ENCODE measurements at regions not wholly inside any gene's neighbourhood (a gene's known extent, or its start where the extent isn't known, plus 50 kb on each side); places are given as distances from the start of the nearest gene placed in this dataset.

DNA sequence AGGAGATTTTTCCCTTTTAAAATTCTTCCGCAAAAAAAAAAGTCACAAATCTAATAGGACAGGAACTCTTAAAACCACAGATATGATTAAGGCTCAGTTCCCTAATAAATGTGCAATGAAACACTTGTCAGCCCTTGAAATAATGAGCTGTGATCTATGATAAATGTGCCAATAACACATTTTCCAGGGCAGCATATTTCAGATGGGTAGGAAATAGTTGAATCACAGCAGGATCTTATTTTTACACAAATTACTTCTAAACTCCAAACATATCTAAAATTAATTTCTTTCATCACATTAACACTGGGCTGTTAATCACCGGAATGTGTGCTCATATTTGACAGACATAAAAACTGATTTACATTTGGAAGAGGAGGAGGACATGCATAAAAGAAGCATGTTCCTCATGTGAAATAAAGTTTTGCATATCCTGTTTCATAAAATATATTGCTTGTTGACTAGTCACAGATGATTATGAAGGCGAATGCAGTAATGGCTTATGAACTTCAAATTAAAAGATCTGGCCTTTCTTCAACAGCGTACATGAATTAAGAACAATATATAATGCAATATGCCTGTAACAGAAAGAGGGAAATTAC lies 281.4 kb downstream of the PAX3 start:
- TF ChIP-seq, protein P1, sequence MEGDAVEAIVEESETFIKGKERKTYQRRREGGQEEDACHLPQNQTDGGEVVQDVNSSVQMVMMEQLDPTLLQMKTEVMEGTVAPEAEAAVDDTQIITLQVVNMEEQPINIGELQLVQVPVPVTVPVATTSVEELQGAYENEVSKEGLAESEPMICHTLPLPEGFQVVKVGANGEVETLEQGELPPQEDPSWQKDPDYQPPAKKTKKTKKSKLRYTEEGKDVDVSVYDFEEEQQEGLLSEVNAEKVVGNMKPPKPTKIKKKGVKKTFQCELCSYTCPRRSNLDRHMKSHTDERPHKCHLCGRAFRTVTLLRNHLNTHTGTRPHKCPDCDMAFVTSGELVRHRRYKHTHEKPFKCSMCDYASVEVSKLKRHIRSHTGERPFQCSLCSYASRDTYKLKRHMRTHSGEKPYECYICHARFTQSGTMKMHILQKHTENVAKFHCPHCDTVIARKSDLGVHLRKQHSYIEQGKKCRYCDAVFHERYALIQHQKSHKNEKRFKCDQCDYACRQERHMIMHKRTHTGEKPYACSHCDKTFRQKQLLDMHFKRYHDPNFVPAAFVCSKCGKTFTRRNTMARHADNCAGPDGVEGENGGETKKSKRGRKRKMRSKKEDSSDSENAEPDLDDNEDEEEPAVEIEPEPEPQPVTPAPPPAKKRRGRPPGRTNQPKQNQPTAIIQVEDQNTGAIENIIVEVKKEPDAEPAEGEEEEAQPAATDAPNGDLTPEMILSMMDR (conservative IDR thresholded peaks at IDR 0.05; ENCODE audit: low read depth, low read length), result no peak
- TF ChIP-seq SMC3 (IDR thresholded peaks at IDR 0.05; ENCODE audit: low read depth, low read length), result no peak
- TF ChIP-seq POLR2A (IDR thresholded peaks at IDR 0.05; ENCODE audit: low read depth, low read length), result no peak
